ENCODE measurements at regions not wholly inside any gene's neighbourhood (a gene's known extent, or its start where the extent isn't known, plus 50 kb on each side); places are given as distances from the start of the nearest gene placed in this dataset.

DNA sequence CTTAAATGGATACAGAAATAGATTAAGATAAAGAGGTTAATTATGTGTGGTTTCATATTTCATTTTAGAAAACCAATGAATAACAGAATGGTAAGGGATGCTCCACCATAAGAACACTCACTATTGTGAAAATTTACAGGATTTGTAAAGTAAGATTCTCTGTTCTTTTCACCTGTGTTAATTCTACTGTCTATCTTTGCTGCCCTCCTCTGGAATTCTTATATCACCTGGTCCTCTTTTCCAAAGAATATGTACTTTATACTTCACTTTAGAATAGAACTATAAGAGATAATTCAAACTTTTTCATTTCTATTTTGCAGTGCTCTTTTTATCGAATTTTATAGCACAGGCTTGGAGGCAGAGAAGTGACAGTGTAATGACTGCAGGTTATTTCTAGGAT lies 213.4 kb downstream of the LURAP1L start:
- no peak overlapping the region for H3K4me3 Mint-ChIP-seq
- H3K4me1 Mint-ChIP-seq, result no peaks in the 10 kb centered on the region
- H3K27ac Mint-ChIP-seq, result no peak overlapping the region
- H3K4me1 ChIP-seq (ENCODE audit: insufficient read depth, low read length), result no peaks in the 10 kb centered on the region
- no peaks in the 10 kb centered on the region for H3K9me3 ChIP-seq (ENCODE audit: low read length)
- no peaks in the 10 kb centered on the region for H3K27me3 Mint-ChIP-seq
- no peak overlapping the region for H3K4me3 ChIP-seq (ENCODE audit: low read length)
- no peaks in the 10 kb centered on the region for H3K36me3 Mint-ChIP-seq
- DNase-seq, result no peak
- H3K9me3 Mint-ChIP-seq, result peaks cover 0 to 33% (median 23%) of the 10 kb centered on the region in 5 donors
- CTCF ChIA-PET, result no interaction called here
- POLR2A ChIA-PET, result no interaction called here
- H3K27ac ChIP-seq (ENCODE audit: low read depth, low read length), result no peak overlapping the region
- no peaks in the 10 kb centered on the region for H3K27me3 ChIP-seq (ENCODE audit: insufficient read depth, low read length, poor library complexity, severe bottlenecking)
- H3K36me3 ChIP-seq (ENCODE audit: insufficient read depth, low read length), result no peaks in the 10 kb centered on the region

DNA sequence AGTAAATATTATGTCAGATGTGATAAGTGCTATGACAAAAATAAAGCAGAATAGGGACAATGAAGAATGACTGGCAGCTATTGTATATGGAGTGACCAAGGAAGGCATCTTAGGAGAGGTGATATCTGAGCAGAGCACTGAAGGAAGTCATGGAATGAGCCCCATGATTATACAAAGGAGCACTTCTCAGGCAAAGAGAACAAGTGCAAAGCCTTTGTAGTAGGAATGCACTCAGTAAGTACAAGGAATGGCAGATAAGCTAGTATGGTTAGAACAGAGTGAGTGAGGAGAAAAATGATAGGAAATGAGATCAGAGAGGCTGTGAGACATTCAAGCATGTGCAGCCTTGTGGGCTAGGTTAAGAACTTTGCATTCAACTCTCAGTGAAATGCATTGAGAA lies 214.8 kb downstream of the LURAP1L start:
- ChIA-PET CTCF (no interaction called here), POLR2A (no interaction called here)
- Mint-ChIP-seq H3K27me3 (no peaks in the 10 kb centered on the region), H3K27ac (no peak overlapping the region), H3K36me3 (no peaks in the 10 kb centered on the region), H3K4me3 (no peak overlapping the region), H3K9me3 (peaks cover 2 to 35% (median 21%) of the 10 kb centered on the region in 5 donors), H3K4me1 (no peaks in the 10 kb centered on the region)
- Histone ChIP-seq H3K4me3 (ENCODE audit: low read length) (no peak overlapping the region), H3K27me3 (ENCODE audit: insufficient read depth, low read length, poor library complexity, severe bottlenecking) (no peaks in the 10 kb centered on the region), H3K27ac (ENCODE audit: low read depth, low read length) (no peak overlapping the region), H3K4me1 (ENCODE audit: insufficient read depth, low read length) (no peaks in the 10 kb centered on the region), H3K9me3 (ENCODE audit: low read length) (no peaks in the 10 kb centered on the region), H3K36me3 (ENCODE audit: insufficient read depth, low read length) (no peaks in the 10 kb centered on the region)
- no peak for DNase-seq

DNA sequence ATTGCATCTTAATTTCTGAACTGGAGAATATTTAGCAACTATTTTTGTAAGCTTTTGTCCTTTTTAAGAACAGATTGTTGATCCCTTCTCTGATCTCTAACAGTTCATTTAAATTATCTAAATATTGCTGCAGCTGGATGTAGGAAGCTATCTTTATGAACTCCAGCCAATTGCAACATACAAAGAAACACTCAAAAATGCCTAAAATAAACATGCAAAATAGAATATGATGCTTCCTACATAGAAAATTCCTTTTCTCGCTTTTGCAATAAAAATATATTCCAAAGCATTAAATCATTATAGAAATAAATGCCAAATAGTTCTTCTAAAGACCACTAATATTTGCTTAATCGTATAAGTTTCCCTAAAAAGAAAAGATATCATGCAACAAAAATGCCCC lies 218.6 kb downstream of the LURAP1L start:
- ChIA-PET CTCF (no interaction called here), POLR2A (no interaction called here)
- Mint-ChIP-seq H3K4me3 (no peak overlapping the region), H3K36me3 (no peaks in the 10 kb centered on the region), H3K27ac (no peak overlapping the region), H3K4me1 (no peaks in the 10 kb centered on the region), H3K27me3 (no peaks in the 10 kb centered on the region), H3K9me3 (peaks cover 0 to 44% (median 14%) of the 10 kb centered on the region in 5 donors)
- Histone ChIP-seq H3K9me3 (ENCODE audit: low read length) (no peaks in the 10 kb centered on the region), H3K27me3 (ENCODE audit: insufficient read depth, low read length, poor library complexity, severe bottlenecking) (no peaks in the 10 kb centered on the region), H3K36me3 (ENCODE audit: insufficient read depth, low read length) (no peaks in the 10 kb centered on the region), H3K4me1 (ENCODE audit: insufficient read depth, low read length) (no peaks in the 10 kb centered on the region), H3K27ac (ENCODE audit: low read depth, low read length) (no peak overlapping the region), H3K4me3 (ENCODE audit: low read length) (no peak overlapping the region)
- no peak for DNase-seq

DNA sequence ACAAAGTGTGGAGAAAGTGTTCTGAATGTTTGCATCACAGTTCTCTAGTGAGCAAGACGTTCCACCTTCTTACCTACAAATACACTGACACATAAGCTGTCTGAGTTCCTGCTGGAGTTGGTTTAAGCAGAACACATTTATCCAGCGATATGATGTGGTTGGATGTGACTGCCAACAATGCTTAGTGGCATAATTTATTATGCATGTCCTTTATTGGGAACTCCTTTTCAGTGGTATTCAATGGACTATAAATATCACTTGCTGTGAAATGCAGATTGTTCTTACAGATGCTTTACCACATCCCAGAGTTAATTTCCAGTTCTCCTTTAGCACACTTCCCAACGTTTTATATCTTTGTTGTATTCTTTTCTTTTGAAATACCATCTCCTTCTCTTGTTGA lies 222.2 kb downstream of the LURAP1L start:
- Histone ChIP-seq H3K36me3 (ENCODE audit: insufficient read depth, low read length) (no peaks in the 10 kb centered on the region), H3K27me3 (ENCODE audit: insufficient read depth, low read length, poor library complexity, severe bottlenecking) (no peaks in the 10 kb centered on the region), H3K4me1 (ENCODE audit: insufficient read depth, low read length) (no peaks in the 10 kb centered on the region), H3K9me3 (ENCODE audit: low read length) (no peaks in the 10 kb centered on the region), H3K27ac (ENCODE audit: low read depth, low read length) (no peak overlapping the region), H3K4me3 (ENCODE audit: low read length) (no peak overlapping the region)
- Mint-ChIP-seq H3K4me1 (no peaks in the 10 kb centered on the region), H3K27me3 (no peaks in the 10 kb centered on the region), H3K36me3 (no peaks in the 10 kb centered on the region), H3K27ac (no peak overlapping the region), H3K9me3 (peaks cover 2 to 23% (median 5%) of the 10 kb centered on the region in 5 donors), H3K4me3 (no peak overlapping the region)
- ChIA-PET POLR2A (no interaction called here), CTCF (no interaction called here)
- DNase-seq, result no peak

DNA sequence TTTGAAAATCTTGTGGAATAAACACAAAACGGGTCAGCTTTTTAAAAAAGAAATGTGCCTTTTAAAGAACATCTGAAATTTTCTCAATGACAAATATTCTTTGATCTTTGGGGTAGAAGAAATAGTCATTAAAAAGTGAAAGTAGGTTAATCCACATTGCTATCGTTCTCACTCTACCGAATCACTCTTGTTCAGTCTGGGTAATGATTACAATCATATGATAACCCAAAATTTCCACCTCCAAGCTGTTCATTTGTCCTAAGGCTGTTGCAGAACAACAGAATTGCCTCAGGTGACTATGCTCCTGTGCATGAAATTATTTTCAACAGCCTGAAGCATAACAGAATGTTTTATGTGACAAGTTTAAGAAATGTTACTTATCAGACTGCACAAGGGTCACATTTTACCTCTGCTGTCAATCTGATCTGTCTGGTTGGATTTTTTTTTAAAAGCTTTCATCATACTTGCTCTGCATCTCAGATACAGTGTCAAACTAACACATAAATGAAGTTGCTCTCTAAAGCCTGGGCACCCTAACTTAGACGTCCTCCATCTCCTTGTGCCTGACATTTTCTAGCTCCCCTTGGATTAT lies 227.3 kb downstream of the LURAP1L start:
- no peaks in the 10 kb centered on the region for H3K27me3 ChIP-seq (ENCODE audit: insufficient read depth, low read length, poor library complexity, severe bottlenecking)
- H3K27ac ChIP-seq (ENCODE audit: low read depth, low read length), result no peak overlapping the region
- no peaks in the 10 kb centered on the region for H3K4me1 ChIP-seq (ENCODE audit: insufficient read depth, low read length)
- ChIA-PET POLR2A (no interaction called here), CTCF (no interaction called here)
- H3K9me3 ChIP-seq (ENCODE audit: low read length), result no peaks in the 10 kb centered on the region
- H3K36me3 ChIP-seq (ENCODE audit: insufficient read depth, low read length), result no peaks in the 10 kb centered on the region
- no peak for DNase-seq
- H3K27ac Mint-ChIP-seq, result no peak overlapping the region
- peaks cover 3 to 11% (median 6%) of the 10 kb centered on the region in 5 donors for H3K9me3 Mint-ChIP-seq
- no peaks in the 10 kb centered on the region for H3K27me3 Mint-ChIP-seq
- no peak overlapping the region for H3K4me3 Mint-ChIP-seq
- H3K36me3 Mint-ChIP-seq, result no peaks in the 10 kb centered on the region
- H3K4me1 Mint-ChIP-seq, result no peaks in the 10 kb centered on the region
- H3K4me3 ChIP-seq (ENCODE audit: low read length), result no peak overlapping the region

DNA sequence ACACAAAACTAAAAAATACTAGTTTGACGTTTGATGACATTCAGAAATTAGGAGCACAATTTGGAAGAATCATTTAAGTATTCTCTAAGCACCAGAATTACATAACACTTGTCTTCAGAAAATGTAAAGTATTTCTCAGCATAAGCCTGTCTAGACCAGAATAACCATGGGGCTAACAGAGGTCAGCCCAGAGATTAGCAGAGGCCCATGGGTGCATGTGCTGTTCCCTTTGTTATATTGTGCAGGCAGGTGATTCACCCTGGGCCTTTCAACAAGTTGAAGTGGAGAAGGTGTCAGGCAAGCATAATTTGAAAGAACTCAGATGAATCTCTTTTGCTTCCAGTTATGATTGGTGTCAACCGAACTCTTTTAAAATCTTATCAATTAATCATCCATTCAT lies 227.9 kb downstream of the LURAP1L start:
- H3K27me3 Mint-ChIP-seq, result no peaks in the 10 kb centered on the region
- no peak overlapping the region for H3K27ac ChIP-seq (ENCODE audit: low read depth, low read length)
- H3K36me3 ChIP-seq (ENCODE audit: insufficient read depth, low read length), result no peaks in the 10 kb centered on the region
- no peaks in the 10 kb centered on the region for H3K27me3 ChIP-seq (ENCODE audit: insufficient read depth, low read length, poor library complexity, severe bottlenecking)
- peaks cover 3 to 11% (median 6%) of the 10 kb centered on the region in 5 donors for H3K9me3 Mint-ChIP-seq
- no peak overlapping the region for H3K4me3 ChIP-seq (ENCODE audit: low read length)
- no peak for DNase-seq
- H3K4me1 Mint-ChIP-seq, result no peaks in the 10 kb centered on the region
- no peaks in the 10 kb centered on the region for H3K9me3 ChIP-seq (ENCODE audit: low read length)
- no peak overlapping the region for H3K4me3 Mint-ChIP-seq
- no peaks in the 10 kb centered on the region for H3K36me3 Mint-ChIP-seq
- no peaks in the 10 kb centered on the region for H3K4me1 ChIP-seq (ENCODE audit: insufficient read depth, low read length)
- CTCF ChIA-PET, result no interaction called here
- H3K27ac Mint-ChIP-seq, result no peak overlapping the region
- POLR2A ChIA-PET, result no interaction called here

DNA sequence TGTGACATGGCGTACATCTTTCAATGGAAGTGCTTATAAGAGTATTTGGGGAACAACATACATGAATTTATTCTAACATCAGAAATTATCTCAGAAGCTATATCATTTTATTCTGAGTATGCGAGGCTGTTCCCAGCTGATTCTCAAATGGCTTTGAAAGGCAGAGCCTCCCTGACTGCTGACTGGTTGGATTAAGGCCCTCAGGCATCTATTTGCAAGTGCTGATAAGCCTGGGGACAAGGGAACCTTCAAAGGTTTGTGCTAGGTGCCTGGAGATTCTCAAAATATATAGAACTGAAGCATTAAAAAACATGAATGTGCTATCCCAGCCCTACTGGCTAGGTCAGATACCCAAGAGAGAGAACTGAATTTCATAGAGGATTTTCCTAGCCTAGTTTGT lies 235.1 kb downstream of the LURAP1L start:
- H3K4me1 ChIP-seq (ENCODE audit: insufficient read depth, low read length), result no peaks in the 10 kb centered on the region
- POLR2A ChIA-PET, result no interaction called here
- H3K9me3 ChIP-seq (ENCODE audit: low read length), result no peaks in the 10 kb centered on the region
- H3K27ac Mint-ChIP-seq, result no peak overlapping the region
- H3K4me3 Mint-ChIP-seq, result no peak overlapping the region
- no peaks in the 10 kb centered on the region for H3K36me3 ChIP-seq (ENCODE audit: insufficient read depth, low read length)
- H3K36me3 Mint-ChIP-seq, result no peaks in the 10 kb centered on the region
- H3K27ac ChIP-seq (ENCODE audit: low read depth, low read length), result no peak overlapping the region
- no peaks in the 10 kb centered on the region for H3K27me3 ChIP-seq (ENCODE audit: insufficient read depth, low read length, poor library complexity, severe bottlenecking)
- H3K4me3 ChIP-seq (ENCODE audit: low read length), result no peak overlapping the region
- peaks cover 11 to 41% (median 20%) of the 10 kb centered on the region in 5 donors for H3K9me3 Mint-ChIP-seq
- CTCF ChIA-PET, result no interaction called here
- no peaks in the 10 kb centered on the region for H3K4me1 Mint-ChIP-seq
- no peaks in the 10 kb centered on the region for H3K27me3 Mint-ChIP-seq
- no peak for DNase-seq

DNA sequence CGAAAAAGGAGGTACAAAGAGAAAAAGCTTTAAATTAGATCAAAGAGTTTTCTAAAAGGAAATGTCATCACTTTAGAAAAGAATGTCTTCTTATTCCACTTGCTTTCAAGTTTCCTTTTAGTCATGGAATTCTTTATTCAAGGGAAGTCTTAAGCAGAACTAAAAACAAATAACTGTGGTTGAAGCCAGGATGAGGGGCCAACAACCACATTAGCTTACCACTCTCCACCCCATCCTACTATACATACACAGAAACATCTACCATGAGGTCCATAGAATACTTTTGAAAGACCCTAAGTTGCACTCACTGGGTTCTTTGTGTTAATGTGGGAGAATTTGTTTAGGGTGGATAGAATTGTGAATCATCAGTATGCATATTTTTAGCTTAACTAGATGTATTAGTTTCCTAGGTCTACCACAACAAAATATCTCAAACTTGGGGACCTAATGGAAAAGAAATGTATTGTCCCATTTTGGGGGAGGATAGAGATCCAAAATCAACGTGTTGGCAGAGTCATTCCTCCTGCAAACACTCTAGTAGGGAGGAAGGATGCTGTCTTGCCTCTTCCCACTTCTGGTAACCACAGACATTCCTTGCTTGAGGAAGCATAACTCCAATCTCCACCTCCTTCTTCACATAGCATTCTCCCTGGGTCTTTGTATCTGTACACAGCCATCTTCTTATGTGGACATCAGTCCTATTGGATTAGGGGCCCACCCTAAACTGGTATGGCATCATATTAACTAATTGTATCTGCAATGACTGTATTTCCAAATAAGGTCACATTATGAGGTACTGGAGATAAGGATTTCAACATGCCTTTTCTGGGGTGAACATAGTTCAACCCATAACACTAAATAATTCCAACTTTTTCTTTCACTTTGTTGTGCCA lies 239.4 kb downstream of the LURAP1L start:
- H3K4me1 ChIP-seq (ENCODE audit: insufficient read depth, low read length), result no peaks in the 10 kb centered on the region

More for the DNA sequence above, 239.4 kb downstream of the LURAP1L start:
- no peaks in the 10 kb centered on the region for H3K36me3 Mint-ChIP-seq
- Histone ChIP-seq H3K27me3 (ENCODE audit: insufficient read depth, low read length, poor library complexity, severe bottlenecking) (no peaks in the 10 kb centered on the region), H3K36me3 (ENCODE audit: insufficient read depth, low read length) (no peaks in the 10 kb centered on the region), H3K9me3 (ENCODE audit: low read length) (no peaks in the 10 kb centered on the region), H3K27ac (ENCODE audit: low read depth, low read length) (no peak overlapping the region), H3K4me3 (ENCODE audit: low read length) (no peak overlapping the region)
- no peaks in the 10 kb centered on the region for H3K4me1 Mint-ChIP-seq
- H3K9me3 Mint-ChIP-seq, result peaks cover 3 to 53% (median 13%) of the 10 kb centered on the region in 5 donors
- DNase-seq, result no peak
- no peaks in the 10 kb centered on the region for H3K27me3 Mint-ChIP-seq
- CTCF ChIA-PET, result no interaction called here
- POLR2A ChIA-PET, result no interaction called here
- H3K4me3 Mint-ChIP-seq, result no peak overlapping the region
- no peak overlapping the region for H3K27ac Mint-ChIP-seq
